CD4-positive, alpha-beta T cell treated with Interleukin-4 for 4 hours (primary cell): ENCODE measurements at regions not wholly inside any gene's neighbourhood (a gene's known extent, or its start where the extent isn't known, plus 50 kb on each side); places are given as distances from the start of the nearest gene placed in this dataset.
"Not testable (repeated sequence)": the region's sequence is repeated elsewhere in the genome, so short reads cannot be mapped to it uniquely, and the experiment has no call there.

Experiments
- DNase-seq: peaks from one replicate; pipeline ENCODE4 v3.0.0-alpha.2; 2020

DNA sequence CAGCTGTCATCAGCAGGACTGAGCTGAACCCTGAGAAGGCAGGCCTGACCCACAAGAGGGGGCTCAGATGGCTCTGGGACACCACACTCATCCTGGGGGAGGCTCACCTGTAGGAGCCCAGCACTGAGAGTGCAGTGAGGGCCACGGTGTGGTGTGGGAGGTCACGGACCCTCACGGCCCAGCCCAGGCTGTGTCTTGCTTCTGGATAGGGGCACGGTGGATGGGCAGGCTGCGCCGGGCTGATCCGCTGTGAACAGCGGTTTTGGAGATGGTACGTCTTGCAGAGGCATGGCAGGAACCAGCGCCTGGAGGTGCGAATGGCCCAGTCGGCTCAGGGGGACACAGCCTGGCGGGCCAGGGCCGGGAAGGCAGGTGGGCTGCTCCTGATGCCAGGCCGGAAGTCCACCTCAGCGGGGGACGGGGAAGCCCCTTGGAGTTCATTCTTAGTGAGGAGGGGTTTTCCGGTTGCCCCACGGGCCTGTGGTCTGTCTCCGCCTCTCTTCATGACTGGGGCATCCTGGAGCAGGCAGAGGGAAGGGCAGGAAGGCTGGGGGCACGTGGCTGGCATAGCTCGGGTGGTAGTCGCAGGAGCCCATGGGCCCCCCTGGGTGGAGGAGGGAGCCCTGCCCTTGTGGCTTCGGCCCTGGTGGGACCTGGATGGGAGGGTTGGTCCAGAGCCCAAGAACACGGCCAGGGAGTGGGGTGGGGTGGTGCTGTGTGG is 112.5 kb downstream of the UNCX start:
- no peak for DNase-seq

DNA sequence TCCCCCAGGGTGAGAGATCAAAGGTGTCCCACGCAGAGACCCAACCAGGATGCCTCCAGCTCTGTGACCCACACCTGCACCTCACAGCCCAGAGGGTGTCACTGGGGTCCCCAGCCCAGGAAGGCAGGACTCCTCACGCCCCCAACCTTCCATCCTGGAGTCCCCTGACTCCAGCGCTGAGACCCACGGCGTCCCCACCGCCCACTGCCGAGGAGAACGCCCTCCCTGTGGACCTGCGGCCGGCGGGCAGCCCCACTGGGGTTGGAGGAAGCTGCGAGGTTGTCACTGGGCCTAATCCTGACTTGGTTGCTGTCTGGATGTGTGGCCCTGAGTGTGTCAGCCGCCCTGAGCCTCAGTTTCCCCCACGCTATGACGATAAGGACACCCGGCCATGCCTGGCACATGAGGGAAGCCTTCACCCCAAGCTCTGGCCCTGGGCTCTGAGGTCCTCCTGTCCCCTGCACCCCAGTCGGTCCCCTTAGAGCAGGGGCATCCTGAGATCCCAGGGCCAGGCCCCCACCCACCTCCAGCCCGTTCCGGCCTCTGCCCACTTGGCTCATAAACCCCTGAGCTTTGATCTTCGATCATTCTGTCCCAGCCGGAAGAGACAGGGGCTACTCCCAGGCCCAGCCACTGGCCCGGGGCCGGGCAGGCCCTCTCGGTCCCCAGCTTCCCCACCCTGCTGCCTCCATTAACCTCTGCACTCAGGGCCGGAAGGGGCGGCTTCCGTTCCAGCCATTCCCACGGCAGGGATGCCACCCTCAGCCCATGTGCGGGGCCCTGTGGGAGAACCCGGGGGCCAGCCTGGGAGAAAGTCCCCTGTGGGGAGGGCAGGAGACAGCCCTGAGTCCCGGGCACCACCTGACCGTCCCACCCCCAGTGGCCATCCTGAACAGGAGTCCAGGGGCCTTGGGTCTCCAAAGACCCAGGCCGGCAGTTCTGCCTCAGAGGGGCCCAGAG is 113.2 kb downstream of the MICALL2 start:
- no peak for DNase-seq

DNA sequence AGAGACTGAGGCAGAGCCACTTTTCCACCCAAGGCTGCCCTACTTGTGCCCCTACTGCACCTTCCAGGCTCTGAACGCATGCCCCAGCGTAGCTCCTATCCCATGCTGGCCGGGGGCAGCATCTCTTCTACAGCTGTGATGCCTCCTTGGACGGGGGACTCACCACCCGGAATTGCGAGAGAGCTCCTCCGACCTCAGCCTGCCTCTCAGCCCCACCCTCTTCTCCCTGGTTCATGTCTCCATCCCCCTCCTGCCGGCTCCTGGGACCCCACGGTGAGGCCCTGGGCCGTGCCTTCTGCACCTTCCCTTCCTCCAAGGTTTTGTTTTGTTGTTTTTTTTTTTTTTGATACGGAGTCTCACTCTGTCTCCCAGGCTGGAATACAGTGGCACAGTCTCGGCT is 112.4 kb downstream of the MICALL2 start:
- no peak for DNase-seq

DNA sequence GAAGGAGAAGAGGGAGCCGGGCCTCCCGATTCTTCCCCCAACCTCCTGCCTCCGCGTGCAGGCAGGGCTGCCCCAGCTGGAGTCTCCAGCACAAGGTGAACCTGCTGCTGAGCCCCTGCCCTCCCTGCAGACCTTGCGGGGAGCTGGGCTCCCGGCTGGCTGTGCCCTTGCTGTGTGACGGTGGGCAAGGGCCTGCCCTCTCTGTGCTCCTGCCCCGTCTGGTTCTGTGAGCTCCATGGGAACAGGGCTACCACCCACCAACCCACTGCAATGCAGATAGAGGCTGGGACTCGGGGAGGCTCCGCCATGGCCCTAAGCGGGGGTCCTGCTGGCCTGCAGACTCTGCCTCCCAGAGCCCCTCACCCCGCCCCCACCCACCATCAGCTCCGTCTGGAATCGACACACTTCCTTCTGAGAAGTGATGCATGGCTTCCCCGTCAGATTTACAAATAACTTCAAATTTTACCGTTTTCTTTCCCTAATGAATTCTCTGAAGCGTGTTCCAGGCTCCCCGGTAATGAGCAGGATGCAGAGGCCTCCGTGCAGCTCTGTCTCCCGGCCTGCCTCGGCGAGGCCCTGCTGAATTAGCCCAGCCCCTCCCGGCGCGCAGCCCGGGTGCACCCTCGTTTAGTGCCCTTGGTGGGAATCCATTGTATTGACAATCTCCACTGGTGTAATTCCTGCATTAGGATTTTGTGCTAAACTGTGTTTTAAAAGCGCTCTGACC is 111.0 kb downstream of the MICALL2 start:
- no peak for DNase-seq

DNA sequence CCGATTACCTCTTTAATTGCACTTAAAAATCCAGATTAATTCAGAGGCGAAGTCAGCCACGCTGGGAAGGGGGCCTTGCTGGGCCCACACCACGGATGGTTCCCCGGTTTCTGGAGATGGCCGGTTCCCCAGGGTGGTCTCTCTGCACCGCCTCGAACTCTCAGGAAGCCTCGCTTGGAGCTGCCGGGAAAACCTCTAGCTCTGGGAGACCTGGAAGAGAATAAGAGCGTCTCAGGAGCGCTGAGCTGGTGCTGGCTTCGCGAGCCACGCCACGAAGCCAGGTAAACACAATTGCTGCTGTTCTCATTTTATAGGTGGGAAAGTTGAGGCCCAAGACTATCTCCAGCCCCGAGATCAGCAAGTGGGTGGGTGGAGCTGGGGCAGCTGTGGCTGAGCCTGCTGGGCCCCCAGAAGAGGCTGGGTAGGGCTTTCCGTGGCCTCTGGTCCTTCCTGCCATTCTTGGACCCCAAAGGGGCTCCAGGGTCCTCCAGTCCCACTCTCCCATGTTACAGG is 110.4 kb downstream of the MICALL2 start:
- no peak for DNase-seq

DNA sequence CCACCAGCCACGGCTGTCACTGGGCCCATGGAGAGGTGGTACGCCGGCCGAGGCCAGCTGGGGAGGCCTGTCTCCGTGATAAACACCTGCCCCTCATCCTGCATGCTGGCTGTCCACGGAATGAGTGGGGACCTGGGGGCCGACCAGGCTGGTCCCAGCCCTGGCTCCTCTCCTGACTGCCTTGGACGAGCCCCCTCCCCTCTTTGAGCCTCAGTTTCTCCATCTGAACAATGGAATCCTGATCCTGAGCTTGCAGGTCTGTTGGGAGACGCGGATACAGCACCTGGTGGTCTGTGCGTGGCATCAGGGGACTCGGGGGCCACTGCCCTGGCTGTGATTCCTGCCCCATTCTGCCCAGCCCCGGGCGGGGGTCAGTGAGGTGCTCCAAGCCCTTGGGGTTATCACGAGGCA is 109.9 kb downstream of the MICALL2 start:
- DNase-seq, result no peak

DNA sequence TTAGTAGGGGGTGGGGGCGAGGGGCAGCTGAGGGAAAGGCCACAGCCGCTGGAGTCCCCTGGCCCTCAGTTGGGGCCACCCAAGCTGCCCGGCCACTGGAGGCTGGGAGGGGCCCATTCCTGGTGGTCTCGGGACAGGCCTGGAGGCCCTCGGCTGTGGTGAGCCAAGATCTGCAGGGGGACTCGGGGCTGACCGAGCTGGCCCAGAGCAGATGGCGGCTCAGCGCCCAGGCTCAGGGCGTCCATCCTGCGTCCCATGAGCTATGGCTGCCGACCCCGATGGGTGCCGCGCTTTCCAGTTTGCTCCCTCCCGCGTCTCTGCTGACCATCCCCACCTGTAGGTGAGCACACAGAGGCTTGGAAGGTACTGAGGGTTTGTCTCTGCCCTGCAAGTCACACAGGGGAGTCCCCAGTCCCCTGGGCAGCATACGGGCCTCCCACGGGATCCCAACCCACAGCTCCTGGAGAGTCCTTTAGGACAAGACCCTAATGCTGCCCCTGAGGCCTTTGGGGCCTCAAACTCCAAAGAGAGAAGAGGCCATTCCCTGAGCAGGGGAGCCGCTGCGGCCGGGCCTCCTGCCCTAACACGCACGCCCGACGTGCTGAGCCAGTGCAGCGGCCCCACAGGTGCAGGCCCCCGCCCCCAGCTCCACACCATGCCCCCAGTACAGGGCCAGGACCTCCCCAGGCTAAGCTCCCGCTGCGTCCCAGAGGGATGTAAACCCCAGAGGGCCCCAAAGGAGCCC is 107.2 kb downstream of the MICALL2 start:
- DNase-seq, result no peak

DNA sequence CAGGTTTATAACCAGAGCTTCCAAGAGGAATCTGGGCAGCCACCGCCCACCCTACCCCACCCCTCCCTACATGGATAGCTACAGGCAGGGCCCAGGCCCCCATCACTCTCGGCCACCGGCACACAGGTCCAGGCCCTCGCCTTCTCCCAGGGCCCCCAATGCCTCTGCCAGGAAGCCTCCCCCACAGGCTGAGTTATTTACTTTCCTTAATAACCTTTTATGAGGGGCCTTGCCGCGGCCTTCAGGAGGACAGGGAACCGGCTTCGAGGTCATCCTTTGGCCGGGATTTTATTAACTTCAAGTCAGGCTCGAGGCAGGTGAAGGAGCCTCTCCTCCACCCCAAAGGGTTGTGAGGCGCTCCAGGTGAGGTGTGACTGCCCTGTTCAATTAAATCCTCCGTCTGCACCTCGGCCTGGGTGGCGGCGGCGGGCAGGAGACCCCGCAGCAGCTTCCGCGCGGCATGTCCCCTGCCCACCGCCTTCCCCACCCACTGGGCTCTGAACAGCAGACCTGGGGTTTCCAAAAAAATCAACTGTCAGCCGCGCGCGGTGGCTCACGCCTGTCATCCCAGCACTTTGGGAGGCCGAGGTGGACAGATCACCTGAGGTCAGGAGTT is 106.5 kb downstream of the MICALL2 start:
- no peak for DNase-seq

DNA sequence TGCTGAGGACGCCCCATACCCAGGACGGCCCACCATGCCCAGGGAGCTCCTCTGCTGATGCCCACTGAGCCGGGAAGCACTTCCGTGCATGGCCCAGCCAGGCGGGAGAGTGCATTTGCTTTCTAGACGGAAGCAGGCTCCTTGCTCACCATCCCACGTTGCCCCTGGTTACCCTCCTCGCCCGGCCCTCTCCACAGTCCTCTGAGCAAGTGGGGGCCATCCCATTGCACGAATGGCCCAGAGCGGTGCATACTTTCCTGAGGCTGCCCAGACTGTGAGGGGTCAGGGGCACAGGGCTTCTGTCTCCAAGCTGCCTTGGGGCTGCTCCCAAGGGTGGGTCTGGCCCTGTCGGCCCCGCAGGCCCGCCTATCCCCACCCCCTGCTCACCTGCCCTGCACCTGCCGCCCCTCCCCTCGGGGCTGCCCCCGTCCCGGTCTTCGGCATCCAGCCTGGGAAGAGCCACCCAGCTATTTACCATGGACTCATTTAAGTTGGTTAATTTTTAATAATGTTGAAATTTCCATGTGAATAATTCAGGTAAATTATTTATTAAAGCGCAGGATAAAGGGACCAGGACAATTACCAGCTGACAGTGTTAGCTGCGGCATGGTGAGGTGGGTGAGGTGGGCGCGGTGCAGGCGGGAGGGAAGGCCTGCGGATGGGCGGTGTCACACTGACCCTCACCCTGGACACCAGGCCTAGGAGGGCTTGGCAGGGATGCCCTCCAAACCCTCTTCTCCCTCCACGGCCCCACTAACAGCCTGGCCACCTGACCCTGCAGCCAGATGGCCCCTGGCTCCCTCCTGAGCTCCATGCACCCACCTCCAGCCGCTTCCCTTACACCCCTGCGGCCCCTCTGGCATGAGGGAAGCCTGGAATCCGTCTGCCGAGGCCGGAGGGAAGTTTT is 104.4 kb downstream of the MICALL2 start:
- no peak for DNase-seq

DNA sequence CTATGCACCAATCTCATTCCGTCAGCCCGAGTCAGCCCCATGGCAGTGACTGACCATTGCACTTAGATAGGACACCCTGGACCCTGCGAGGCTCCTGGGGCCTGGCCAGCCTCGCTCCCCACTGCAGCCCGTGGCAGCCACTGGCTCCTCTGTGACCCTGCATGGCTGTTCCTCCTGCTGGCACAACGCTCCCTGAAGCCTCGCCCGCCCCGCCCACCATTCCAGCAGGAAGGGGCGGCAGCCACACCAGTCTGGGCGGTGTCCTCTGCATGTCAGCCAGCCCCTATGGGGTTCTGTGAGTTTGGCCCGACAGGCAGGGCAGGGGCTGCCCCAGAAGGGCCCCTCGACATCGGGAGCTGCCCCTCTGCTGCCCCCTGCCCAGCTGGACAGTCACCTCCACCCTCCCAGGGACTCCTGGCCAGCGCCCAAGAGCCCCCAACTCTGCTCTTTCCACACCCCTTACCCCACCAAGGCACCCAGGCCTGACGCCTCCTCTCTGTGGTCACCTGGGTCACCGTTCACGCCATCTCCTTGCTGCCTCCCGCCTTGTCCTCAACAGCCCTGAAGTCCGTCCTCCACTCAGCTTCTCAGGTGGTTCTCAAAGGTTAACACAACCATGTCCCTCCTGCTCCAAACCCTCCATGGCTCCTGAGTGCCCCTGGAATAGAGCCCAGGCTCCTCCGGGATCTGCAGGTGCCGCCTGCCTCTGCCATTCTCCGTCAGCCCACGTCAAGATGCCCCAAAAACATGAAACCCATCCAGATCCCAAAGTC is 103.5 kb downstream of the MICALL2 start:
- DNase-seq, result no peak

DNA sequence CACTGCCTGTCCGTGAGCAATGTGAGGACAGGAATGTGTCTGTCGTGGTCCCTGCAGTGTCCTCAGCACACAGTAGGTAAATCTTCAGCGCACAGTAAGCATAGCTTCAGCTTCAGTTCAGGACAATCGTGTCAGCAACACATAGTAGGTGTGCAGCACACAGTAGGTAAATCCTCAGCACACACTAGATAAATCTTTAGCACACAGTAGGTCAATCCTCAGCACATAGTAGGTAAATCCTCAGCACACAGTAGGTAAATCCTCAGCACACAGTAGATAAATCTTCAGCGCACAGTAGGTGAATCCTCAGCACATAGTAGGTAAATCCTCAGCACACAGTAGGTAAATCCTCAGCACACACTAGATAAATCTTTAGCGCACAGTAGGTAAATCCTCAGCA is 102.4 kb downstream of the MICALL2 start:
- not testable (repeated sequence) for DNase-seq

DNA sequence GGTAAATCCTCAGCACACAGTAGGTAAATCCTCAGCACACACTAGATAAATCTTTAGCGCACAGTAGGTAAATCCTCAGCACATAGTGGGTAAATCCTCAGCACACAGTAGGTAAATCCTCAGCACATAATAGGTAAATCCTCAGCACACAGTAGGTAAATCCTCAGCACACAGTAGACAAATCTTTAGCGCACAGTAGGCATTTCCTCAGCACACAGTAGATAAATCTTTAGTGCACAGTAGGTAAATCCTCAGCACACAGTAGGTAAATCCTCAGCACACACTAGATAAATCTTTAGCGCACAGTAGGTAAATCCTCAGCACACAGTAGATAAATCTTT is 102.0 kb downstream of the MICALL2 start:
- DNase-seq, result not testable (repeated sequence)

DNA sequence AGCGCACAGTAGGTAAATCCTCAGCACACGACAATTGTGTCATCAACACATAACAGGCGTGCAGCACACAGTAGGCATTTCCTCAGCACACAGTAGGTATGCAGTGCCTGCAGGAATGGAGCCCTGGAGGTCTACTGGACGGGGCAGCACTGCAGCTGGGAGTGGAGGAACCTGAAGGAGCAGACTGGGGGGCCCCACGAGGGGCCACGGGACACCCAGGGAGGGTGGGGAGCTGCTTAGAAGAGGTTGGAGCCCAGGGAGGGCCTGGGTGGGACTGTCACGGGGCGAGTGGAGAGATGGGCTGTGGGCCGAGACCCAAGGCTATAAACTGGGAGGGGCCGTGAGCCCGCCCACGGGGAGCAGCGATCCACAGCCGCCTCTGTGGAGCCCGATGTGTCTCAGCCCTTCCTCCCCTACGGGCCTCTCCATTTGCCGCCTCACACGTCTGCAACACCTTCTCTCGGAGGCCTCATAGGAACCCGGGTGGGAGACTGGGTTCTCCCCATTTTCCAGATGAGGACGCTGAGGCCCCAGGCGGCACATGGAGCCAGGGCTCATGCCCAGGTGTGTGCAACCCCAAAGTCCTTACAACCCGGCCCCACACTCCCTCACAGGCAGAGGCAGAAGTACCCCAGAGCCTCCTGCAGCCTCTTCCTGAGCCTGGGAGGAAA is 101.5 kb downstream of the MICALL2 start:
- DNase-seq, result no peak

DNA sequence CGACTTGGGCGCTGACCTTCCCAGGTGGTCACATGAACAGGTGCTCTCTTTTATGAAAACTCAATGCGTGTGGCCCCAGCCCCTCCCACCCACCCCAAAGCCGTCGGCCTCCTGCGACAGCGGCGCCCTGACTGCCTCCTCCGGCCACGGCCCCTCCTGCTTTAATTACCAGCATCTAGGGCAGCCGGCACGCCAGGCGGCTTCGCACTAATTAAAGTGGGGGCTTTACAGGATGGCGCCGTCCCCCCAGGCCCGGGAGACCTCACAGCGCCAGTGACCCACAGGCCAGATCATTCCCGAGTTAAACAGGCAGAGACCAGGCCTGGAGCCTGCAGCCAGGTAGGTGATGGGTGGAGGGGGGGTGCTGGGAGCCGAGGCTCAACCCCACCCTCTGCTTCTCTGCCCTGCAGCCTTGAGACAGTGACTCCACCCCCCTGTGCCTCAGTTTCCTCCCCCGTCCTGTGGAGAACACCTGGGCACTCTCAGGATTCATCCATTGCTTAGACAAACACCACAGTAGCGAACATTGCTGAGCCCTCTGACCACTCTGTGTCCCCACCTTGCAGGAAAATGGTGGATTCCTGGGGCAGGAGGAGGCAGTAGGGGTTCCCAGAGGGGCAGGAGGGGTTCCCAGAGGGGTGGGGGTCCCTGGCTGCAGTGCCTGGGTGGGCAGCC is 100.8 kb downstream of the MICALL2 start:
- no peak for DNase-seq

DNA sequence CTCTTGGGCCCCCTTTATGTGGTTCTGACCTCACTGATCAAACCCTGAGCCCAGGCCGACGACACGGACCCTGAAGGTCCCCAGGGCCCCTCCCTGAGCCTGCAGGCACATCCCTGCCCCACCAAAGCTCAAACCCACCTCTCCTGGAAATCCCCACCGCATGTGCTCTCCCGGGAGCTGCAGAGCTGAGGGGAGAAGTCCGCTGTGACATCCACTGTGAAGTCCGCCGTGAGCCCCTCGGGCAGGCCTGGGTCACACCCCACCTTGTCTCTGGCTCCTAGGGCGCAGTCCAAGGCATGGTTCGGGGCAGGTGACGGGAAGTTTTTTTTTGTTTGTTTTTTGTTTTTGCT is 100.2 kb downstream of the MICALL2 start:
- no peak for DNase-seq

DNA sequence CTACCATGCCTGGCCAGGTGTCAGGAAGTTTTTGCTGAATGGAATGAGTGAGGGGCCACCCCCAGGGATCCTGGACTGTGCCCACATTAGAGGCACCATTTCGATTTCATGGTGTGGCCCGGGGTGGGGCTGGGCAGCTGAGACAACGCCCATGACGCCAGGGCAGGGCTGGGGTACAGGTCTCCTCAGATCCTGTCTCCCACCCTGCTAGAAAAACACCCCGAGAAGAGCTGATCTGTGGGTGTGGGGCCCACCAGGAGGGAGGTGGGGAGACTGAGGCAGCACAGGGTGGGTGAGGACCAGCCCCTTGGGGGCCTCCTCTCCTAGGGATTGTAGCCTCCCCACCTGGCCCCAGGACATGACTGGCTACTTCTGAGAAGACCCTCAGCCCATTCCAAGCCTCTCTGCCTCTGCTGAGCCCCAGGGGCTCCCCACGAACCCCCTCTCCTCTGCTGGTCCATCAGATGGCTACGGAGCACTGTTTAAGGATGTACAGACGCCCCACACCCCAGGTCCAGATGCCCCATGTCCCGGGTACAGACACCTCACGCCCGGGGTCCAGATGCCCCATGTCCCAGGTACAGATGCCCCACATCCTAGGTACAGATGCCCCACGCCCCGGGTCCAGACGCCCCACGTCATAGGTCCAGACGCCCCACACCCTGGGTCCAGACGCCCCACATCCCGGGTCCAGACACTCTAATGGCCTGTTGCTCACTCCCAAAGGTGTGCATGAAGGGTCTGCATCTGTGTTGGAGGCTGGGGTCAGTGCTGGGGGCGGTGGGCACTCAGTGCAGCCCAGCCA is 99.4 kb downstream of the MICALL2 start:
- no peak for DNase-seq

DNA sequence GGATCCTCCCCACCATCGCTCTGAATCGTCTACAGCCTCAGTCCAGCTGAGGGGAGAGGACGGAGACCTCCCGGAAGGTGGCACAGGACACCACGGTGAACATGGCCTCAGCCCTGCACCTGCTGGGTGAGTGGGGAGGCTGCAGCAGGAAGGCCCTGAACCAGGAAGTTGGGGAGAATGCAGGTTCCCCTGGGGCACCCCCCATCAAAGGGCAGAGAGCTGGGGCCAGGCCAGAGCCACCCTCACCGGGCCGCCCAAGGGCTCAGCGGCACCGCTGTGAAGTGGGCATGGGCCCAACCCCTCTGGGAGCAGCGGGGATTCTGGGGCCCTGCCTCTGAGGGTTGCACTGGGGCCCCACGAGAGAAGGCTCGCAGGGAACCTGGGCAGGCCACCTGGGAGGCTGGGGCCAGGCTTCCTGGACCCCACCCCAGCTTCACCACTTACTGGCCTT is 98.7 kb downstream of the MICALL2 start:
- no peak for DNase-seq
